Fibroblast of pulmonary artery (primary cell): ENCODE measurements at regions not wholly inside any gene's neighbourhood (a gene's known extent, or its start where the extent isn't known, plus 50 kb on each side); places are given as distances from the start of the nearest gene placed in this dataset.

Source experiments
- DNase-seq: peaks from one replicate; pipeline ENCODE4 v3.0.0-alpha.2; 2010; ENCODE audit warnings: low read depth
- H3K4me3 ChIP-seq: replicated peaks from 2 replicates; pipeline ENCODE4 v1.5.1; 2011; ENCODE audit warnings: low read depth, mild to moderate bottlenecking, control low read depth, low read length, moderate library complexity
- TF ChIP-seq, protein P1 (sequence below): IDR thresholded peaks from 2 replicates; pipeline ENCODE4 v1.5.1; 2011; ENCODE audit warnings: mild to moderate bottlenecking, control low read depth, low read length, inconsistent platforms; ENCODE audit errors: missing control alignments

DNA sequence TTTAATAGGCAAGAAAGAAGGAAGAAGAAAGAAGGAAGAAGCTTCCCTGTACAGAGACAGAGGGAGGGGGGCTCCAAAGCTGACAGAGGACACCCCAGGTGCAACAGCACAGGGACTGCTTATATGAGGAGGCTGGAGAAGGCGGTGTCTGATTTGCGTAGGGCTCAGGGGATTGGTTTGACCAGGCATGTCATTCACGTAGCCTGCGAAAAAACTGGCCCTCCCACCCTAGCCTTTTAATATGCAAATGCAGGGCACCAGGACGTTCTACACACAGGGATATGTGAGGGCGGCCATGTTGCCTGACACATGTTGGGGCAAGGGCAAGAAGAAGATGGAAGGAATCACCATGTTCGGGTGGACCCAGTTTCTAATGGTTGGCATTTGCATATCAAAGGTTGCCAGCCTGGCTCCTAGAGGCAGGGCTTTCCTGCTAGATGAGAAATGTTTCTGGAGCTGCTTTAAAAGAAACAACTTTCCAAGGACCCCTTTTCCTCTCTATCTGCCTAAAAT, 305.4 kb upstream of the CDYL start:
- no peak for DNase-seq
- TF ChIP-seq, protein P1, sequence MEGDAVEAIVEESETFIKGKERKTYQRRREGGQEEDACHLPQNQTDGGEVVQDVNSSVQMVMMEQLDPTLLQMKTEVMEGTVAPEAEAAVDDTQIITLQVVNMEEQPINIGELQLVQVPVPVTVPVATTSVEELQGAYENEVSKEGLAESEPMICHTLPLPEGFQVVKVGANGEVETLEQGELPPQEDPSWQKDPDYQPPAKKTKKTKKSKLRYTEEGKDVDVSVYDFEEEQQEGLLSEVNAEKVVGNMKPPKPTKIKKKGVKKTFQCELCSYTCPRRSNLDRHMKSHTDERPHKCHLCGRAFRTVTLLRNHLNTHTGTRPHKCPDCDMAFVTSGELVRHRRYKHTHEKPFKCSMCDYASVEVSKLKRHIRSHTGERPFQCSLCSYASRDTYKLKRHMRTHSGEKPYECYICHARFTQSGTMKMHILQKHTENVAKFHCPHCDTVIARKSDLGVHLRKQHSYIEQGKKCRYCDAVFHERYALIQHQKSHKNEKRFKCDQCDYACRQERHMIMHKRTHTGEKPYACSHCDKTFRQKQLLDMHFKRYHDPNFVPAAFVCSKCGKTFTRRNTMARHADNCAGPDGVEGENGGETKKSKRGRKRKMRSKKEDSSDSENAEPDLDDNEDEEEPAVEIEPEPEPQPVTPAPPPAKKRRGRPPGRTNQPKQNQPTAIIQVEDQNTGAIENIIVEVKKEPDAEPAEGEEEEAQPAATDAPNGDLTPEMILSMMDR, result no peak
- H3K4me3 ChIP-seq, result no peak overlapping the region

DNA sequence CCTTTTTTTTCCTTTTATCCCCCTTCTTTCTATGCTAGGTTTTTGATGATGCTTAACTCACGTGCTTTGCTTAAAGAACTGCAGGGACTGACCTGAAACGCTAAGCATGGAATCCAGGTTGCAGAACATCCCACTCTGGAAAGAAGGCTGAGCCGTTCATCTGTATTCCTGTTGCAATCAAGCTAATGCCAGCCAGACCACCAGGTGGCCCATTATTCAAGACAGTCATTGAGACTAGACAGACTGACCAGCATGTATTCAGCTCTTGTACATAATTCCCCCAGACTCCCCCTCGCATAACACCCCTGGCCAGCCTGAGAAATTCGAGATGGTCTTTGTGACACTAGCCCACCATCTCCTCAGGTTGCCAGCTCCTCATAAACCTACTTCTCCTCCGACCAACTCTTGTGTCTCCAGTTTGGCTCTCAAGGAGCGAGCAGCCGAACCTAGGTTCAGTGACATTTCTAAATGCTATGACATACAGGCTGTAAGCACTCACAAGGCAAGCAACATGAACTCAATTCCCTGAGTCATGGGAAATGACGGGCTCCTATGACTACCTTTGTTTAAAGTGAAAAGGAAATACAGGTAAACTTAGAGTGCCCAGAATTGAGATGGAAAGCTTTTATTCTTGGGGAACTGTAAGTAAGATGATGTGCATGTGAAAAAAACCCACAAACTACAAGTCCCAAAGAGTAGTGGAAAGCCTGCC, 309.3 kb upstream of the CDYL start:
- TF ChIP-seq, protein P1, result peak; percentile 10
- peak; percentile 25 for DNase-seq
- no peak overlapping the region for H3K4me3 ChIP-seq

DNA sequence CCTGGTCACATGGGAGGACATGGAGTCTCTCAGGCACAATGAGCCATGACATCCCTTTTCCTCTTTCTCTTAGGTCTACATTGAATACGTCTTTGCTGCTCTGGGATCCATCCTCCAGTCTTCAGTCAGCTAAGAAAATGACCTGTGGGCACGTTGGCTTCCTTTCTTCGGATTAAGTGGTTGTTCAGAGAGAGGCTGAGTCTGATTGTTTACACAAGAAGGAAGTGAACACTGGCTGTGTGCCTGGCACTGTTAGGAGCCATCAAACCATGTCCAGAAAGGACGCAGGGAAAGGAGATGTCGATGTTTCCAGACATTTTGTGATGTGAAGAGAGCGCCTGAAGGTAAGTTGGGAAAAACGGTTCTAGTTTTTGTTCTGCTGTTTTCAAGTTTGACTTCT, 309.9 kb upstream of the CDYL start:
- DNase-seq, result peak; percentile 44
- TF ChIP-seq, protein P1, result no peak

DNA sequence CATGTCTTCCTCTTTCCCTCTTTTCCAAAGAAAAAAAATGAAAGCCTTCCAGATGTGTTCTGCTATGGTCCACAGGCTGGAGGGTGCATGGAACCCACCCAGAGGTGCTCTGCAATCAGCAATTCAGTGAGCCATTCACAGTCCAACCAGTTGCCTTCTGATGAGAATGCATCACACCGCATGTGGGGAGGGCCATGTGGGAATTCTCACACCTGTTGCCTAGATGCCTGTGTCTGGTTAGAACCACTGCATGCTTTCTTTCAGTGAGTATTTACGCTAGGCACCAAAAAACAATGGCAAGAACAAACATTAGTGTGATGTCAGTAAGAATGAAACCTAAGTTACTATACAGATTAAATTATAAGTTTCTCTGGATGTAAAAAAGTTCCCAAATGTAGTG, 311.6 kb upstream of the CDYL start:
- H3K4me3 ChIP-seq, result no peak overlapping the region
- TF ChIP-seq, protein P1, result no peak
- DNase-seq, result no peak

More for the DNA sequence above, 309.9 kb upstream of the CDYL start:
- no peak overlapping the region for H3K4me3 ChIP-seq

DNA sequence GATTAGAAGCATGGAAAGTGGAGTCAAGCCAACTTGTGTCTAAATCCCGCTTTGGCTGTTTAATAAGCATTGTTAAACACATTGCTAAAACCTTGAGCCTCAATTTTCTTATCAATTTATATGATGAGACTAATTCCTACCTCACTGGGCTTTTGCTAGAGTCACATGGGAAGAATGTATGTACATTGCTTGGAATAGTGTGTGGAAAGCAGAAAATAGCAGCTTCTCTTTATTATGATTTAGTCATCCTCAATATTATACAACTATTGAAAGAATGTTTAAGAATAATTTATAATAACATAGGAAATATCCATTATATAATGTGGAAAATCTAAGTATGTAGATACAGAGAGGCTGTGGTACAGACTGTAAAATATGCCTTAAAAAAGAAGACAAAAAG, 313.0 kb upstream of the CDYL start:
- no peak for DNase-seq
- TF ChIP-seq, protein P1, result no peak
- H3K4me3 ChIP-seq, result no peak overlapping the region

DNA sequence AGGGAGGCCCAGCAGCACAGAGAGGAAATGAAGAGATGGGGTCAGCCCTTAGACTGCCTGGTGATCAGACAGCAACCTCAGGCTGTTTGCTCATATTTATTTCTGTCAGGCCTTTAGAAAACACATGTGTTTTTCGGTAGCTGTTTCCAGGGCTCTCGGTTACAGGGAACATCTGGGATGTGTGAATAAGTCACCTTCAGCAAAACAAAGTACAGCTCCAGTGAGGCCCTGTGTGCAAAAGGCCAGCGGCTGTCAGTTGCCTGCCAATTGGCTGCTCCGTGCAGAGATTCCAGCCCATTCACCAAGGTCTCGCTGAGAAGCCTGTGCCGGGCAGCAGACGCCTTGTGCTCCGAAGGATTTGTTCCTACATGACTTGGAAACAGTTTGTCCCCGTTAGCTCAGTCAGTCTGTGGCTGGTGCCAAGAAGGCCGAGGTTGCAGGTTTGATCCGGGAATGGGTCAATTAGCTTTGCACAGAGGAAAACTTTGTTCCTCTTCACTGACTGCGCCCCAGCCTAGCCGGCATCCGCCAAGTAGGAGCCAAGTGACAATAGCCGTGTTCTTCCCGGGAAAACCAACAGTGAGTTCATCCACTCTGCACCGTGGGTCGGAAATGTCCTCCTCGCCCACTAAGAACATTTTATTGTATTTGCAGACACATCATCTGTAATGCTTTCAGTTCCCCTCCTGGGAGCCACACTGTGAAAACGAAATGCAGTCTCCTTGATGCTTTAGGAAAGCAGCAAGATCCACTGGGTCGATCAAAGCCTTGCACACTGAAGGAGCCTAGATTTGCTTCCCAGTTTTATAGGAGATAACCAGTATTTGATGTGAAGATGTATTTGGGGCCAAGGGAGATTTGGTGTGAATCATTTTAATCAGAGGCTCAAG, 315.4 kb upstream of the CDYL start:
- peak; percentile 78 for DNase-seq
- TF ChIP-seq, protein P1, result no peak
- no peak overlapping the region for H3K4me3 ChIP-seq
